Endodermal cell (in vitro differentiated cells): ENCODE measurements at regions not wholly inside any gene's neighbourhood (a gene's known extent, or its start where the extent isn't known, plus 50 kb on each side); places are given as distances from the start of the nearest gene placed in this dataset.

Experiments used
- DNase-seq: peaks from one replicate; pipeline ENCODE4 v3.0.0-alpha.2; 2017
- H3K27ac ChIP-seq: 2 replicates; pipeline ENCODE4 v1.5.1; 2013; ENCODE audit warnings: mild to moderate bottlenecking, low read depth, low read length, moderate library complexity
- H3K27me3 ChIP-seq: 2 replicates; pipeline ENCODE4 v1.6.1; 2013; ENCODE audit warnings: mild to moderate bottlenecking, low read length, moderate library complexity; ENCODE audit not compliant: insufficient read depth, control insufficient read depth, poor library complexity, severe bottlenecking
- H3K36me3 ChIP-seq: 2 replicates; pipeline ENCODE4 v1.7.0; 2013; ENCODE audit warnings: mild to moderate bottlenecking, low read length, moderate library complexity; ENCODE audit not compliant: control insufficient read depth, insufficient read depth
- H3K4me1 ChIP-seq: one replicate; pipeline ENCODE4 v1.7.0; 2013; ENCODE audit warnings: low read length; ENCODE audit not compliant: control insufficient read depth, insufficient read depth
- H3K4me3 ChIP-seq: 2 replicates; pipeline ENCODE4 v1.5.1; 2013; ENCODE audit warnings: mild to moderate bottlenecking, low read length, moderate library complexity
- H3K9ac ChIP-seq: 2 replicates; pipeline ENCODE4 v1.6.1; 2013; ENCODE audit warnings: mild to moderate bottlenecking, low read length, moderate library complexity; ENCODE audit not compliant: poor library complexity, severe bottlenecking; ENCODE audit errors: extremely low read depth
- H3K9me3 ChIP-seq: 2 replicates; pipeline ENCODE4 v1.6.1; 2013; ENCODE audit warnings: mild to moderate bottlenecking, low read length, moderate library complexity; ENCODE audit not compliant: control insufficient read depth
- H3K27ac Mint-ChIP-seq: 2 replicates; pipeline ENCODE4 v1.8.0; 2020; ENCODE audit warnings: mixed read lengths
- H3K27me3 Mint-ChIP-seq: 2 replicates; pipeline ENCODE4 v1.8.0; 2021; ENCODE audit warnings: mild to moderate bottlenecking, mixed read lengths; ENCODE audit not compliant: insufficient read depth
- H3K36me3 Mint-ChIP-seq: 2 replicates; pipeline ENCODE4 v1.8.0; 2020; ENCODE audit warnings: low read depth, mixed read lengths
- H3K4me1 Mint-ChIP-seq: 2 replicates; pipeline ENCODE4 v1.8.0; 2020; ENCODE audit warnings: mixed read lengths
- H3K4me3 Mint-ChIP-seq: 2 replicates; pipeline ENCODE4 v1.8.0; 2020; ENCODE audit warnings: mild to moderate bottlenecking, moderate library complexity, mixed read lengths
- H3K9me3 Mint-ChIP-seq: 2 replicates; pipeline ENCODE4 v1.8.0; 2020; ENCODE audit warnings: mild to moderate bottlenecking, mixed read lengths
- WGBS, 2 experiments: methylation state at CpG; one replicate each; pipeline versions ENCODE4 v1.1.5 to v1.1.7; 2013; ENCODE audit warnings: missing lambda C conversion rate in 2 of 2, mixed read lengths in 1 of 2; ENCODE audit not compliant: insufficient coverage in 1 of 2, insufficient read length in 1 of 2; 5-methylcytosine and 5-hydroxymethylcytosine counted together
- TF ChIP-seq, protein P1 (sequence below): fragments of 200-600 bp; sonication (generic); conservative IDR thresholded peaks from 2 replicates; pipeline ENCODE4 v1.5.0; 2021; ENCODE audit warnings: antibody characterized with exemption, mild to moderate bottlenecking

DNA sequence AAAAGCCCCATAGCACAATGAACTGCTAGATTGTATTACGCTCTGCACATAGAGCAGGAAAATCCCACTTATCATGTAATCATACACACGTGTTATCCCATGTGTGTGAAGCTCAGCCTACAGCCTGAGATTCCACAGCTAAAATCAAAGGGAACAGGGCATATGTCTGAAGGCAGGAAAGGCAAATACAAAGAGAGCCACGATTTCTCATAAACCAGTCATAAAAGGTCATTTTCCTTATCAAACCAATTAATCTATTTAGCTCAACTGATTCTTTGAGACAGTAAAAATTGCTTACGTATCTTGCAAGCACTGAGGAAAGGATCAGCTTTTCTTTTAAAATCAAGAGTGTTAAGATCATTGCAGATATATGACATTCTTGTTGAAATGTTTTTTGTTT, 199.5 kb upstream of the TBL1XR1 start:
- no peak for DNase-seq
- H3K4me1 ChIP-seq, result no peaks in the 10 kb centered on the region
- Mint-ChIP-seq H3K4me3 (no peak overlapping the region), H3K27me3 (no peaks in the 10 kb centered on the region), H3K27ac (no peak overlapping the region), H3K4me1 (no peaks in the 10 kb centered on the region), H3K9me3 (peaks cover 12% of the 10 kb centered on the region), H3K36me3 (peaks cover 4% of the 10 kb centered on the region)
- TF ChIP-seq, protein P1, sequence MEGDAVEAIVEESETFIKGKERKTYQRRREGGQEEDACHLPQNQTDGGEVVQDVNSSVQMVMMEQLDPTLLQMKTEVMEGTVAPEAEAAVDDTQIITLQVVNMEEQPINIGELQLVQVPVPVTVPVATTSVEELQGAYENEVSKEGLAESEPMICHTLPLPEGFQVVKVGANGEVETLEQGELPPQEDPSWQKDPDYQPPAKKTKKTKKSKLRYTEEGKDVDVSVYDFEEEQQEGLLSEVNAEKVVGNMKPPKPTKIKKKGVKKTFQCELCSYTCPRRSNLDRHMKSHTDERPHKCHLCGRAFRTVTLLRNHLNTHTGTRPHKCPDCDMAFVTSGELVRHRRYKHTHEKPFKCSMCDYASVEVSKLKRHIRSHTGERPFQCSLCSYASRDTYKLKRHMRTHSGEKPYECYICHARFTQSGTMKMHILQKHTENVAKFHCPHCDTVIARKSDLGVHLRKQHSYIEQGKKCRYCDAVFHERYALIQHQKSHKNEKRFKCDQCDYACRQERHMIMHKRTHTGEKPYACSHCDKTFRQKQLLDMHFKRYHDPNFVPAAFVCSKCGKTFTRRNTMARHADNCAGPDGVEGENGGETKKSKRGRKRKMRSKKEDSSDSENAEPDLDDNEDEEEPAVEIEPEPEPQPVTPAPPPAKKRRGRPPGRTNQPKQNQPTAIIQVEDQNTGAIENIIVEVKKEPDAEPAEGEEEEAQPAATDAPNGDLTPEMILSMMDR, result no peak
- H3K9ac ChIP-seq, result no peak overlapping the region
- no peaks in the 10 kb centered on the region for H3K27me3 ChIP-seq
- H3K36me3 ChIP-seq, result no peaks in the 10 kb centered on the region
- no peak overlapping the region for H3K4me3 ChIP-seq
- WGBS, 2 experiments, result 91 to 95% methylated on average over 3 to 4 of the region's 4 CpGs
- no peaks in the 10 kb centered on the region for H3K9me3 ChIP-seq
- H3K27ac ChIP-seq, result no peak overlapping the region

DNA sequence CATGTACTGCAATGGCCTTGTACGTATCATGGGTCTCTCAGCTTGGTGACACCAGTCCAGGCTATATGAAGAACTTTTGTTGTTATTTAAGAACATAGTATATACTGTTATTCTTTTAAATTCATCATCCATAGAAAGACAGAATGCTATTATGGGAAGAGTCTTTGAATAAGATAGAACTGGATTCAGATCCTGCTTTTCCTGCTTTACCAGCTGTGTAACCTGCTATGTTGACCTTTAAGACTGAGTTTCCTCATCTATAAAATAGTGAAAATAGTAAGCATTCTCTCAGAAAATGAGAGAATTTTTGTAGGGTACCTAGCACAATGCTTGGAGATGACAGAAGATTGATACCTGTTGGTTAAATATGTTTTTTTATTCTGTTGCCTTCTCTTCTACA, 204.1 kb upstream of the TBL1XR1 start:
- H3K9ac ChIP-seq, result no peak overlapping the region
- TF ChIP-seq, protein P1, result no peak
- H3K27ac ChIP-seq, result no peak overlapping the region
- H3K4me1 ChIP-seq, result no peaks in the 10 kb centered on the region
- no peak for DNase-seq
- peaks cover 2% of the 10 kb centered on the region for H3K27me3 Mint-ChIP-seq
- H3K4me1 Mint-ChIP-seq, result no peaks in the 10 kb centered on the region
- H3K27ac Mint-ChIP-seq, result no peak overlapping the region
- WGBS, 2 experiments, result 100% methylated on average over 1 of the region's 1 CpG; no CpG with 5 or more reads in 1 of the 2 experiments
- H3K4me3 ChIP-seq, result no peak overlapping the region
- no peak overlapping the region for H3K4me3 Mint-ChIP-seq
- H3K27me3 ChIP-seq, result no peaks in the 10 kb centered on the region
- peaks cover 4% of the 10 kb centered on the region for H3K36me3 Mint-ChIP-seq
- H3K9me3 Mint-ChIP-seq, result peaks cover 11% of the 10 kb centered on the region
- no peaks in the 10 kb centered on the region for H3K36me3 ChIP-seq
- H3K9me3 ChIP-seq, result no peaks in the 10 kb centered on the region

DNA sequence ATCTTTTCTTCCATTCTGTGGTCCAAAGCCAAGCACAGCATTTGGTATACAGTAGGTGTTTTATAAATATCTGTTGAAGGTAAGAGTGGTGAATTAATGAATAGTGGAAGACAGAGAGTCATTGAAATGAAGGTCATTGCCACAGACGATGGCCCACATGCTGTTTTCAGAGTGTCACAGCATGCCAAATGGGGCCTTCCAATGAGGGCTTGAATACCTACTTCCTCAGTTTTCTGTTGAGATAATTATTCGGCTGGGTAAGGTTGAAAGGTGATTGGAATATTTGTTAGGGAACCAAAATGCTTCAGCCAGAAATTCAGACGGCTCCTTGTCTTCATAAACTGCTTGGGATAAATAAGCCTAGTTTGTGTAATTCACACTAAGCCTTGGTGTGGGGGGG, 205.3 kb upstream of the TBL1XR1 start:
- Mint-ChIP-seq H3K4me1 (no peaks in the 10 kb centered on the region), H3K27me3 (peaks cover 2% of the 10 kb centered on the region), H3K36me3 (peaks cover 4% of the 10 kb centered on the region), H3K9me3 (peaks cover 7% of the 10 kb centered on the region), H3K4me3 (no peak overlapping the region), H3K27ac (no peak overlapping the region)
- Histone ChIP-seq H3K27ac (no peak overlapping the region), H3K4me1 (no peaks in the 10 kb centered on the region), H3K9ac (no peak overlapping the region), H3K27me3 (no peaks in the 10 kb centered on the region), H3K4me3 (no peak overlapping the region), H3K36me3 (no peaks in the 10 kb centered on the region), H3K9me3 (no peaks in the 10 kb centered on the region)
- 60 to 79% methylated on average over 2 to 3 of the region's 3 CpGs for WGBS, 2 experiments
- TF ChIP-seq, protein P1, result no peak
- no peak for DNase-seq
